Vagina (tissue), 2 donors: ENCODE measurements at regions not wholly inside any gene's neighbourhood (a gene's known extent, or its start where the extent isn't known, plus 50 kb on each side); places are given as distances from the start of the nearest gene placed in this dataset.

Experiments
- CTCF ChIP-seq, 3 experiments: fragments of 450-650 bp in 2 of 3; fragments of 200-600 bp in 1 of 3; sonication (generic) in 1 of 3; IDR thresholded peaks; one replicate each; pipeline ENCODE4 v1.5.1; 2017 to 2019; ENCODE audit warnings: antibody characterized with exemption in 3 of 3, mild to moderate bottlenecking in 2 of 3, moderate library complexity in 2 of 3
- POLR2A ChIP-seq, 2 donors: fragments of 450-650 bp; IDR thresholded peaks; one replicate each; pipeline ENCODE4 v1.6.1; 2017; ENCODE audit warnings: antibody characterized with exemption in 2 of 2, mild to moderate bottlenecking in 2 of 2, moderate library complexity in 2 of 2

- TF ChIP-seq POLR2A (IDR thresholded peaks at IDR 0.05), result no peak
- no peak for TF ChIP-seq CTCF (IDR thresholded peaks at IDR 0.05)
Measured at GRCh38 chr5:122721127-122721526, 53.8 kb upstream of the SNX2 start.
